IMR-90 (cell line): ENCODE measurements at regions not wholly inside any gene's neighbourhood (a gene's known extent, or its start where the extent isn't known, plus 50 kb on each side); places are given as distances from the start of the nearest gene placed in this dataset.

ENCODE experiments used
- ATAC-seq: fragments of 200-7000 bp; cut with Tn5 transposase; 2 replicates; pipeline ENCODE4 v1.9.1; 2020; ENCODE audit warnings: low read depth, mild to moderate bottlenecking, moderate library complexity
- BruUV-seq: library from RNA; stranded (reverse); fragments of 400-500 nt; replicated peaks from 2 replicates; lab custom pipeline; 2021; lab: Mats Ljungman, UMichigan
- CTCF ChIA-PET: fragments of 300-600 bp; formaldehyde crosslinking; extraction: SDS; loops from one replicate; lab custom pipeline; 2021; ENCODE audit warnings: antibody characterized with exemption; lab: Yijun Ruan, JAX
- POLR2A ChIA-PET: fragments of 300-600 bp; sonication (Branson Sonifier 250); formaldehyde crosslinking; loops from one replicate; lab custom pipeline; 2022; ENCODE audit warnings: antibody characterized with exemption; ENCODE audit not compliant: unreplicated experiment; lab: Charles Lee
- DNase-seq: peaks from one replicate; pipeline ENCODE4 v3.0.0; 2013
- H2AFZ ChIP-seq: replicated peaks from 2 replicates; pipeline ENCODE3; 2013; ENCODE audit warnings: low read length, mild to moderate bottlenecking; ENCODE audit not compliant: poor library complexity
- H2AK5ac ChIP-seq: 2 replicates; pipeline ENCODE4 v1.6.1; 2013; ENCODE audit warnings: low read depth, low read length, inconsistent platforms
- H2AK9ac ChIP-seq: replicated peaks from 2 replicates; pipeline ENCODE3; 2013; ENCODE audit warnings: mild to moderate bottlenecking, low read depth, low read length, moderate library complexity; ENCODE audit not compliant: poor library complexity
- H2BK120ac ChIP-seq: 2 replicates; pipeline ENCODE4 v1.6.1; 2013; ENCODE audit warnings: low read depth, low read length, inconsistent platforms
- H2BK15ac ChIP-seq: 3 replicates; pipeline ENCODE4 v1.6.1; 2013; ENCODE audit warnings: low read depth, low read length, inconsistent platforms
- H2BK20ac ChIP-seq: 2 replicates; pipeline ENCODE4 v1.6.1; 2013; ENCODE audit warnings: low read depth, mild to moderate bottlenecking, inconsistent platforms, low read length, moderate library complexity
- H2BK5ac ChIP-seq: 2 replicates; pipeline ENCODE4 v1.6.1; 2013; ENCODE audit warnings: mild to moderate bottlenecking, low read depth, low read length, inconsistent platforms; ENCODE audit not compliant: poor library complexity, severe bottlenecking
- H3K14ac ChIP-seq: replicated peaks from 2 replicates; pipeline ENCODE4 v1.6.1; 2013; ENCODE audit warnings: low read depth, low read length, inconsistent platforms
- H3K18ac ChIP-seq: 2 replicates; pipeline ENCODE4 v1.6.1; 2013; ENCODE audit warnings: low read depth, low read length, control low read depth
- H3K23ac ChIP-seq: 2 replicates; pipeline ENCODE4 v1.6.1; 2013; ENCODE audit warnings: low read depth, low read length, inconsistent platforms
- H3K27ac ChIP-seq: 2 replicates; pipeline ENCODE4 v1.5.1; 2013; ENCODE audit warnings: mild to moderate bottlenecking, control low read depth, low read length; ENCODE audit not compliant: insufficient read depth
- H3K27me3 ChIP-seq: 2 replicates; pipeline ENCODE4 v1.6.1; 2013; ENCODE audit warnings: low read length; ENCODE audit not compliant: control insufficient read depth, insufficient read depth
- H3K36me3 ChIP-seq: 2 replicates; pipeline ENCODE4 v1.6.1; 2013; ENCODE audit warnings: low read length, mixed read lengths; ENCODE audit not compliant: control insufficient read depth, insufficient read depth
- H3K4ac ChIP-seq: 2 replicates; pipeline ENCODE4 v1.6.1; 2013; ENCODE audit warnings: low read depth, low read length, inconsistent platforms
- H3K4me1 ChIP-seq: 2 replicates; pipeline ENCODE4 v1.6.1; 2013; ENCODE audit warnings: low read length, mixed read lengths; ENCODE audit not compliant: control insufficient read depth, insufficient read depth
- H3K4me2 ChIP-seq: 2 replicates; pipeline ENCODE4 v1.6.1; 2013; ENCODE audit warnings: low read depth, mild to moderate bottlenecking, control low read depth, low read length, moderate library complexity
- H3K4me3 ChIP-seq: 2 replicates; pipeline ENCODE4 v1.5.1; 2013; ENCODE audit warnings: low read depth, mild to moderate bottlenecking, control low read depth, low read length, moderate library complexity; ENCODE audit not compliant: insufficient read depth
- H3K56ac ChIP-seq: 2 replicates; pipeline ENCODE4 v1.6.1; 2013; ENCODE audit warnings: low read length, inconsistent platforms; ENCODE audit not compliant: insufficient read depth; ENCODE audit errors: extremely low read depth
- H3K79me1 ChIP-seq, 2 experiments: 2 replicates each; pipeline ENCODE4 v1.6.1; 2013; ENCODE audit warnings: low read length in 2 of 2, inconsistent platforms in 1 of 2, low read depth in 1 of 2
- H3K9ac ChIP-seq: 2 replicates; pipeline ENCODE4 v1.6.1; 2013; ENCODE audit warnings: low read depth, low read length, control low read depth
- H3K9me1 ChIP-seq: 2 replicates; pipeline ENCODE4 v1.6.1; 2013; ENCODE audit warnings: low read length, inconsistent platforms; ENCODE audit not compliant: insufficient read depth
- H3K9me3 ChIP-seq: 2 replicates; pipeline ENCODE4 v1.6.1; 2013; ENCODE audit warnings: low read length; ENCODE audit not compliant: control insufficient read depth, insufficient read depth
- H4K20me1 ChIP-seq: 2 replicates; pipeline ENCODE4 v1.6.1; 2013; ENCODE audit warnings: low read length, inconsistent platforms; ENCODE audit not compliant: insufficient read depth
- H4K5ac ChIP-seq: 2 replicates; pipeline ENCODE4 v1.6.1; 2013; ENCODE audit warnings: mild to moderate bottlenecking, low read depth, low read length, control low read depth
- H4K8ac ChIP-seq, 2 experiments: 2 replicates each; pipeline ENCODE4 v1.6.1; 2013; ENCODE audit warnings: low read depth in 2 of 2, low read length in 2 of 2, control low read depth in 1 of 2, inconsistent platforms in 1 of 2
- H4K91ac ChIP-seq: 2 replicates; pipeline ENCODE4 v1.6.1; 2013; ENCODE audit warnings: low read depth, low read length, inconsistent platforms; ENCODE audit not compliant: insufficient read depth
- CEBPB ChIP-seq: IDR thresholded peaks from 2 replicates; pipeline ENCODE4 v1.6.1; 2012; ENCODE audit warnings: low read depth, low read length, improper control_type of control experiment
- CHD1 ChIP-seq: IDR thresholded peaks from 2 replicates; pipeline ENCODE4 v1.6.1; 2012; ENCODE audit warnings: low read depth, low read length, improper control_type of control experiment
- CTCF ChIP-seq: conservative IDR thresholded peaks from 2 replicates; pipeline ENCODE4 v1.5.1; 2012; ENCODE audit warnings: mild to moderate bottlenecking, low read depth, low read length, improper control_type of control experiment
- FOS ChIP-seq: fragments of 150-350 bp; IDR thresholded peaks from 2 replicates; pipeline ENCODE4 v1.6.1; 2016; ENCODE audit warnings: low read depth, low read length
- MAFK ChIP-seq: IDR thresholded peaks from 2 replicates; pipeline ENCODE4 v1.6.1; 2012; ENCODE audit warnings: low read depth, low read length, improper control_type of control experiment
- MXI1 ChIP-seq: IDR thresholded peaks from 2 replicates; pipeline ENCODE4 v1.6.1; 2012; ENCODE audit warnings: low read depth, mild to moderate bottlenecking, low read length, moderate library complexity, borderline replicate concordance
- SMC3 ChIP-seq: fragments of 150-350 bp; IDR thresholded peaks from 2 replicates; pipeline ENCODE4 v1.6.1; 2016; ENCODE audit warnings: low read depth, mild to moderate bottlenecking, antibody characterized with exemption, low read length, moderate library complexity
- WGBS, 2 experiments: methylation state at CpG; one replicate each; pipeline versions ENCODE4 v1.1.5 to v1.1.7; 2013; ENCODE audit warnings: missing lambda C conversion rate in 2 of 2; ENCODE audit not compliant: insufficient read length in 1 of 2; ENCODE audit errors: extremely low coverage in 2 of 2; 5-methylcytosine and 5-hydroxymethylcytosine counted together
- dilution Hi-C: fragments of 300-500 bp; cut with HindIII; formaldehyde crosslinking; loops from one replicate; pipeline ENCODE4 v1.14.3; 2018; ENCODE audit warnings: low sequenced_read_pairs; ENCODE audit not compliant: unreplicated experiment
- in situ Hi-C: fragments of 300-500 bp; cut with MboI; formaldehyde crosslinking; loops from 3 replicates; pipeline ENCODE4 v1.14.3; 2019; ENCODE audit warnings: low sequenced_read_pairs, inconsistent platforms, mixed read lengths
- intact Hi-C: fragments of 100-400 bp; cut with micrococcal nuclease; formaldehyde crosslinking; loops from 2 replicates; pipeline ENCODE4 v1.10.0; 2022
- TF ChIP-seq, protein P1 (sequence below): fragments of 150-350 bp; IDR thresholded peaks from 2 replicates; pipeline ENCODE4 v1.6.1; 2016; ENCODE audit warnings: low read depth, mild to moderate bottlenecking, low read length, moderate library complexity, borderline replicate concordance

DNA sequence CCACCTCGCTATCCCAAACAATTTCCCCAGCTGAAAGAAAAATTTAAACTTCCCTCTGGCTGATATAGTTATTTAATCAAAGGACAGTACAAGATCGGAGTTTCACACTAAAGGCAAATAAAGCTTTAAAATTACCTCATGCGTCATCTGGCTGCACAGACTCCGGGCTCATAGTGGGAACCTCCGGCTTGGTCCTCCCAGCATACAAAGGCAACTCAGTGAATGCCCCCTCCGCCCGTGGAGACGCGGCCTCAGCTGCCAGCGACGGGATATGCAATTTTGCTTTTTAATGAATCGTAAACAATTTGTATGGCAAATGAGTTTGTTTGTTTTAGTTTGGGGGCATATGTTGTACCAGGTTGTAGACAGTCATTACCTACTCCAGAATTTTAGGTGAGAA, 214.6 kb upstream of the NFIA start:
- no peak overlapping the region for H4K8ac ChIP-seq
- no peak overlapping the region for H3K23ac ChIP-seq
- H3K27ac ChIP-seq, result no peak overlapping the region
- H3K4ac ChIP-seq, result no peak overlapping the region
- H3K14ac ChIP-seq, result no peak overlapping the region
- H3K4me1 ChIP-seq, result no peaks in the 10 kb centered on the region
- H3K9me1 ChIP-seq, result no peaks in the 10 kb centered on the region
- H3K18ac ChIP-seq, result no peak overlapping the region
- H3K4me3 ChIP-seq, result no peak overlapping the region
- no peak overlapping the region for H2BK15ac ChIP-seq
- H4K91ac ChIP-seq, result no peak overlapping the region
- H3K36me3 ChIP-seq, result no peaks in the 10 kb centered on the region
- in situ Hi-C loops (loop anchor here (25.0 kb wide), 1 partner anchor 995 kb away; no protein-coding TSS in a partner anchor), dilution Hi-C loops (no loop called here), intact Hi-C loops (no loop called here)
- no peak overlapping the region for H2BK5ac ChIP-seq
- no peaks in the 10 kb centered on the region for H3K27me3 ChIP-seq
- no peak overlapping the region for H3K56ac ChIP-seq
- no peak overlapping the region for H2AFZ ChIP-seq
- TF ChIP-seq FOS (no peak), CHD1 (no peak), SMC3 (no peak), CTCF (no peak), MXI1 (no peak), MAFK (no peak), CEBPB (no peak)
- TF ChIP-seq, protein P1, sequence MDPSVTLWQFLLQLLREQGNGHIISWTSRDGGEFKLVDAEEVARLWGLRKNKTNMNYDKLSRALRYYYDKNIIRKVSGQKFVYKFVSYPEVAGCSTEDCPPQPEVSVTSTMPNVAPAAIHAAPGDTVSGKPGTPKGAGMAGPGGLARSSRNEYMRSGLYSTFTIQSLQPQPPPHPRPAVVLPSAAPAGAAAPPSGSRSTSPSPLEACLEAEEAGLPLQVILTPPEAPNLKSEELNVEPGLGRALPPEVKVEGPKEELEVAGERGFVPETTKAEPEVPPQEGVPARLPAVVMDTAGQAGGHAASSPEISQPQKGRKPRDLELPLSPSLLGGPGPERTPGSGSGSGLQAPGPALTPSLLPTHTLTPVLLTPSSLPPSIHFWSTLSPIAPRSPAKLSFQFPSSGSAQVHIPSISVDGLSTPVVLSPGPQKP, result no peak
- no peaks in the 10 kb centered on the region for H3K9me3 ChIP-seq
- H2BK120ac ChIP-seq, result no peak overlapping the region
- ATAC-seq (no peak), DNase-seq (no peak)
- no peak overlapping the region for H2AK5ac ChIP-seq
- no TSS peak for BruUV-seq
- no peak overlapping the region for H2BK20ac ChIP-seq
- H4K20me1 ChIP-seq, result no peaks in the 10 kb centered on the region
- WGBS, 2 experiments, result 25% methylated on average over 2 of the region's 12 CpGs; no CpG with 5 or more reads in 1 of the 2 experiments
- ChIA-PET POLR2A (no interaction called here), CTCF (no interaction called here)
- H4K5ac ChIP-seq, result no peak overlapping the region
- no peak overlapping the region for H3K4me2 ChIP-seq
- no peaks in the 10 kb centered on the region for H3K79me1 ChIP-seq
- H3K9ac ChIP-seq, result no peak overlapping the region
- H2AK9ac ChIP-seq, result no peak overlapping the region
